Progenitor cell of endocrine pancreas (in vitro differentiated cells): ENCODE measurements at regions not wholly inside any gene's neighbourhood (a gene's known extent, or its start where the extent isn't known, plus 50 kb on each side); places are given as distances from the start of the nearest gene placed in this dataset.

ENCODE experiments used
- DNase-seq: peaks from one replicate; pipeline ENCODE4 v3.0.0; 2021; ENCODE audit warnings: low spot score; ENCODE audit not compliant: unreplicated experiment
- H3K27ac Mint-ChIP-seq: 2 replicates; pipeline ENCODE4 v1.8.0; 2021; ENCODE audit warnings: mild to moderate bottlenecking, moderate library complexity, mixed read lengths
- H3K27me3 Mint-ChIP-seq: 2 replicates; pipeline ENCODE4 v1.8.0; 2021; ENCODE audit warnings: mixed read lengths
- H3K36me3 Mint-ChIP-seq: 2 replicates; pipeline ENCODE4 v1.8.0; 2022; ENCODE audit warnings: mixed read lengths; ENCODE audit not compliant: insufficient read depth
- H3K4me1 Mint-ChIP-seq: 2 replicates; pipeline ENCODE4 v1.8.0; 2021; ENCODE audit warnings: low read depth, mixed read lengths
- H3K4me3 Mint-ChIP-seq: 2 replicates; pipeline ENCODE4 v1.8.0; 2021; ENCODE audit warnings: low read depth, mild to moderate bottlenecking, moderate library complexity, mixed read lengths
- H3K9me3 Mint-ChIP-seq: 2 replicates; pipeline ENCODE4 v1.8.0; 2021; ENCODE audit warnings: low read depth, mixed read lengths
- CTCF ChIP-seq: fragments of 200-600 bp; sonication (generic); IDR thresholded peaks from one replicate; pipeline ENCODE4 v1.5.0; 2021; ENCODE audit warnings: antibody characterized with exemption, mild to moderate bottlenecking; ENCODE audit not compliant: unreplicated experiment

GRCh38 chr13:105466376-105466775 lies 1069.1 kb downstream of the EFNB2 start:
- no peak for DNase-seq
- Mint-ChIP-seq H3K4me3 (no peak overlapping the region), H3K27me3 (no peaks in the 10 kb centered on the region), H3K27ac (no peak overlapping the region), H3K4me1 (peaks cover 12% of the 10 kb centered on the region), H3K36me3 (no peaks in the 10 kb centered on the region), H3K9me3 (peaks cover 3% of the 10 kb centered on the region)
- no peak for TF ChIP-seq CTCF

- Mint-ChIP-seq H3K27ac (no peak within 1 kb of the TSS), H3K4me1 (peaks cover 12% of the 10 kb centered on the region), H3K27me3 (no peaks in the 10 kb centered on the region), H3K36me3 (no peaks in the 10 kb centered on the region), H3K9me3 (peaks cover 3% of the 10 kb centered on the region), H3K4me3 (no peak within 1 kb of the TSS)
- no peak for TF ChIP-seq CTCF
- no peak for DNase-seq
These were observed 1069.7 kb downstream of the EFNB2 start, which contains the start of gene DAOA for GRCh38 chr13:105465745-105466144. Gene DAOA (plus strand): TSS chr13:105466045.

- Mint-ChIP-seq H3K27ac (no peak overlapping the region), H3K9me3 (peaks cover 3% of the 10 kb centered on the region), H3K4me1 (peaks cover 12% of the 10 kb centered on the region), H3K36me3 (no peaks in the 10 kb centered on the region), H3K4me3 (no peak overlapping the region), H3K27me3 (no peaks in the 10 kb centered on the region)
- no peak for DNase-seq
- no peak for TF ChIP-seq CTCF
These were observed 1070.2 kb downstream of the EFNB2 start for GRCh38 chr13:105465251-105465650.

- DNase-seq: no peak
- H3K4me1 Mint-ChIP-seq: peaks cover 12% of the 10 kb centered on the region
- H3K27ac Mint-ChIP-seq: no peak overlapping the region
- H3K36me3 Mint-ChIP-seq: no peaks in the 10 kb centered on the region
- H3K27me3 Mint-ChIP-seq: no peaks in the 10 kb centered on the region
- no peak for TF ChIP-seq CTCF
- no peak overlapping the region for H3K4me3 Mint-ChIP-seq
- H3K9me3 Mint-ChIP-seq: peaks cover 3% of the 10 kb centered on the region
These were observed 1071.2 kb downstream of the EFNB2 start for GRCh38 chr13:105464249-105464648.

- Mint-ChIP-seq H3K27ac (no peak overlapping the region), H3K4me3 (no peak overlapping the region), H3K4me1 (peaks cover 12% of the 10 kb centered on the region), H3K36me3 (no peaks in the 10 kb centered on the region), H3K27me3 (no peaks in the 10 kb centered on the region), H3K9me3 (peaks cover 3% of the 10 kb centered on the region)
- no peak for TF ChIP-seq CTCF
- DNase-seq: no peak
These were observed 1072.4 kb downstream of the EFNB2 start for GRCh38 chr13:105463011-105463501.
